HG03432 (cell line): ENCODE measurements at regions not wholly inside any gene's neighbourhood (a gene's known extent, or its start where the extent isn't known, plus 50 kb on each side); places are given as distances from the start of the nearest gene placed in this dataset.

ENCODE experiments used
- ATAC-seq: cut with Tn5 transposase; IDR thresholded peaks from one replicate; pipeline ENCODE4 v1.9.1; 2021; ENCODE audit warnings: mild to moderate bottlenecking, moderate library complexity; ENCODE audit not compliant: unreplicated experiment

- ATAC-seq = no peak
These were observed 80.2 kb downstream of the C6orf118 start for GRCh38 chr6:165229216-165229615.

DNA sequence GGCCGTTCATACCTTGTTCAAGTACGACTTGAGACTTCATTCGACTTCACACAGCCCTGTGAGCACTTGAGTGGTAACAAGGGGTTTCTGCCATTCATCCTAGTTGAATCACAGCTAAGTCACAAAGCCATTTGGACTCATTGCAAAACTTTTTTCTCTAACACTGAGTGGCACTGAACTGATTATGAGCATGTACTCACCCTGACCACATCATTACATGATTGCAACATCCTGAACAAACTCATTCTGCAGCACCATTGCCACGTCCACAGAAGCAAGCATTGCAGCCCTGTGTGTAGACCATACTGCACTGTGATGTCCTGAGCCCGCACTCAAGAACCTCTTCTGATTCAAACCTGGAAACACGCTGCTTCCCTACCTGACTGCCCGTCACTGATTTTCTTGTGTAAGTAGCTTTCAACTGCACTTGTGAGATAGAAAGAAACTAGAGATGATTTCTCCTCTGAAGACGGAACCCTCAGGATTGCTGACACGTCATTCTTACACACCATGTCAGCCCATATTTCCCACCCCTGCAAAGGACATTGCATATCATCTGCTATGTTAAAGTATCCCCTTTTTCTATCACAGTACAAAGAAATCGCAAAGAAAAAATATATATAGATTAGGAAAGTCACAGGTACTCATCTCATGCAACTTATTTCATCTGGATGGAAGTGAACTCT lies 81.6 kb downstream of the C6orf118 start:
- ATAC-seq = no peak

- ATAC-seq = no peak
These were observed 85.7 kb downstream of the C6orf118 start for GRCh38 chr6:165223736-165224135.

DNA sequence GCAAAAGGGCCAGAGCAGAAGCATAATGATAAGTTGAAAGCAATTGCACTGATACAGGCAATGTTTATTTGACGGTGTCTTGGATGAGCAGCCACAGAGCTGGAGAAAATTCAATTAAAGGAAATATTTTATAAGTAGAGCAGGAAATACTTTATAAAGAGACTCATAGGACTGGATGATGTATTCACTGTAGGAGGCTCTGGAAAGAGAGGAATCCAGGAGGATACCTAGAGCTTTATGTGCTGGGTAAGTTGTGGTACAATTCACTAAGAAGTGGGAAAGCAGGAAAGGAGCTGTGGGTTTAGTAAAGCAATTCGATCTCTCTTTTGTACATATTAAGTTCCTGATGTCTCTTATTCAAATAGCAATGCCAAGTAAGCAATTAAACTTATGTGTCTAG lies 86.3 kb downstream of the C6orf118 start:
- ATAC-seq = no peak

DNA sequence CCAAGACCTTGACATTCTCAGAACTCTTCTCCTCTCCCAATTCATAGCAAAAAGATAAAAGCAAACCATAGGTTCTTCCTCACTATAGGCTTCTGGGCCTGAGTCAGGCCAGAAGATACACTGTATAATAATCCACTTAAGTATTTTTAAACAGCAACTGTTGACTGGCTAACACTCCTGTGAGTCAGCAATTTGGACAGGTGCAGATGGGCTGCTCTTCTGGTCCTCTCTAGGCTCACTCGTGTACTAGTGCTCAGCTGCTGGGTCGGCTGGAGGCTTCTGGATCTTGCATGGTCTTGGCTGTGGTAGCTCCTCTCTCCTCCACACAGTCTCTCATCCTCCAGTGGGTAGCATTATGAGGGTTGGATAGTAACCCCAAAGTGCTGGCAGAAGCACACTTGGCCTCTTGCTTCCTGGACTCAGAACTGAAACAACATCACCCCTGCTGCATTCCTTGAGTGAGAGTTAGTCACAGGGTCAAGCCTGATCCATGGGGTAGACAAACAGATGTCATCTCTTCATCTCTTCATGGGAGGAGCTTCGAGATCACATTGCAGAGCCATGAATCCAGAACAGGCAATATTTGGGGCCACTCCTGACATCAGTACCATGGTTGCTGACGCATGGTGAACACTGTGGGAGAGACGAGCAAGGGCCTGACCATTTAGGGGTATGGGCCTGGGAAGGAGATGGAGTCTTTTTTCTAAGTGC lies 86.9 kb downstream of the C6orf118 start:
- ATAC-seq = no peak

DNA sequence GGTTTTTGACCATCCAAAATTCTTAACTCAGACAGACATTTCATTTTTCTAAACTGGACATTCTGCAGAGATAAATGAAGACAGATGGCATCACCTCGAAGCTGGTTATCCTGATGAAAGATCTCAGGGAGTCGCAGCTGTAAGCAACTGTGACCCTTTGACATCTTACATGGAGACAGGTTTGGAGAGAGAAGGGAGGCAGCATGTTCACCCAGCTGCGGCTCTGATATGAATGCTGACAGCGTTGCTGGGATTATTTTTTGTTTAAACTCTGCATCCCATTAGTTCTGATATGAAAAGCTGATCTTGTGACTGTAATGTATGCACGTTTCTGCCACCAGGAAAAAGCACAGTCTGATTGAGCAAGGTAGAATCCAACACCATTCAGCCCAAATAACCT lies 89.4 kb downstream of the C6orf118 start:
- ATAC-seq = no peak

DNA sequence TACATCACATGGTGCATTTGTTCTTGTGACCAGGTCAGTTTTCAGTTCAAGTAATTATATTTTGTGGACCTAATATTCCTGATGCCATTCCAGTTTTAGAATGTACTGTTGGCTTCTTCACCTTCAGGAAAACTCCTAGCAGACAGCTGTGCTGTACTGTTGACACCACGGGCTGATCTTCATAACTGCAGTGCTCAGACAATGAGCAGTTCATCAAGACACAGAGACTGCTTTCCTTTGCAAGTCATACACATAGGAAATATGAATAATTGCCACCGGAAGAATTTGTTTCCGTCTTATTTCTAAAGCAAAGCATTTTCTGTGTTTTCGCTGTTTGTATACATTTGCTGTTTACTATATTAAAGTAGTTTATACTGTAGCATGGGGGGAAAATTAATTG lies 89.8 kb downstream of the C6orf118 start:
- no peak for ATAC-seq

DNA sequence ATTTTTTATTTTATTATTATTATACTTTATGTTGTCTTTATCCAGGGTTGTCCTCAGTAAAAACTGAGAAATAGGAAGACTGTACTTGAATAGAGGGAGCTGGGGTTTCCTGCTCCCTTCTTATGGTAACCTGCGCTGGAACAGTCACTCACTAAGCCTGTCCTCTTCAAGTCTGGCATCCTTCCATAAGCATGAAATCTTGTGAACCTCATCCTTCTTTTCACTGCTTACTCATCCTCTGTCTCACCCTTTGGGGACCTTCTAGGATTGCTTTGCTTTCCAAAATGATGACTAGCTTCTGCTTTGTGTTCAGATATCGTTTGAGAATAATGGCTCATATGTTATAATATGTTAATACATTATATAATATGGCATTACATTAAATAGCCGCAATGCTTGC lies 90.6 kb downstream of the C6orf118 start:
- no peak for ATAC-seq

DNA sequence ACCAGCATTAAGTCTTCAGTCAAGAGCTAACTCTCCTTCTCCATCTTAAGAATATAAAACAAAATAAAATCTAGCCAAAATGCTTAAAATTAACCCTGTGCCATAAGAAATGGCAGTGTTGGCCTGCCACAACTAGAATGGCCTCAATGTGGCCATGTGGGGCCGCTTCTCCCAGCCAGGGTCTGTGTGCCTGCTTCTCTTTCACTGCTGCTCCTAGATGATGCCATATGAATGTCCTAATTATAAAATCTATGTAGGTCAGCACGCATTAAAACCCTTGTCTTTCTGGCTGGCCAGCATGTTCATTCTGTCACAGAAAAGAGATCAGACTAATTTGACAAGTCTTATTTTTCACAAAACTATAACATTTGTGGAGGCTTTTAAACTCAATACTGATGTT lies 102.6 kb downstream of the C6orf118 start:
- no peak for ATAC-seq

- ATAC-seq = no peak
These were observed 103.8 kb downstream of the C6orf118 start for GRCh38 chr6:165205632-165206031.

DNA sequence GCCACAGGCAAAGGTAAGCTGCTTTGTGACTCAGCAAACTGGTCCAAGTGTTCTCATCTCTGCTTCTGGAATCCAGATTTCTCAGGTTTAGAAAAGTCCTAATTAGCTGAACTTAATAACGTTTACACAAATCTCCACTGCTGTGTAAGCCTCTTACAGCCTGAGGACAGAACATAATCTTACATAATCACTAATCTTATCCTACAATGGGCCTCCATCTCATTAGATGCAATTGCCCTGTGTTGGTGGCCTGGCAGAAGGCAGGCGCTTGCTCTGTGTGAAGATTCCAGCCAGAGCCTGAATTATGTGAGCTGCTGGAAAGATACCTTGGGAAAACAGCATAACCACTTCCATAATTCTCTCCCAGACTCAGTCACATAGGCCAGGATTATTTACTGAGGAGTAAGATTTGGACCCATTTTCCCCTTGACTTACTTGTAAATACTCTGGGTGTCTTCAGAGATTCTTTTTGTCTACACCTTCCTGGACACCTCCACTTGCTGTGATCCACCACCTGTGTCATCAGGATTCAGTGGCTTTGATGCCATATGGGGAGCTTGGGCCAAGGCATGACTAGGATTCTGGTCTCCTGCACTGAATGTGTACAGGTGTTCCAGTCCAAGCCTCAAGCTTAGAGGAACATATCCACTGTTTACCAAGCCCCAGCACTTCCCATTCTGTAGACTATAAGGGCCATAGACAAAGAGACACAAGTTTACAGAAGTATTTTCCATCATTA lies 104.4 kb downstream of the C6orf118 start:
- ATAC-seq = no peak

GRCh38 chr6:165200178-165200577 lies 109.2 kb downstream of the C6orf118 start:
- no peak for ATAC-seq

- ATAC-seq = no peak
These were observed 117.9 kb downstream of the C6orf118 start for GRCh38 chr6:165191461-165191860.

- no peak for ATAC-seq
These were observed 122.8 kb downstream of the C6orf118 start for GRCh38 chr6:165186441-165187205.

GRCh38 chr6:165186041-165186440 lies 123.4 kb downstream of the C6orf118 start:
- no peak for ATAC-seq

DNA sequence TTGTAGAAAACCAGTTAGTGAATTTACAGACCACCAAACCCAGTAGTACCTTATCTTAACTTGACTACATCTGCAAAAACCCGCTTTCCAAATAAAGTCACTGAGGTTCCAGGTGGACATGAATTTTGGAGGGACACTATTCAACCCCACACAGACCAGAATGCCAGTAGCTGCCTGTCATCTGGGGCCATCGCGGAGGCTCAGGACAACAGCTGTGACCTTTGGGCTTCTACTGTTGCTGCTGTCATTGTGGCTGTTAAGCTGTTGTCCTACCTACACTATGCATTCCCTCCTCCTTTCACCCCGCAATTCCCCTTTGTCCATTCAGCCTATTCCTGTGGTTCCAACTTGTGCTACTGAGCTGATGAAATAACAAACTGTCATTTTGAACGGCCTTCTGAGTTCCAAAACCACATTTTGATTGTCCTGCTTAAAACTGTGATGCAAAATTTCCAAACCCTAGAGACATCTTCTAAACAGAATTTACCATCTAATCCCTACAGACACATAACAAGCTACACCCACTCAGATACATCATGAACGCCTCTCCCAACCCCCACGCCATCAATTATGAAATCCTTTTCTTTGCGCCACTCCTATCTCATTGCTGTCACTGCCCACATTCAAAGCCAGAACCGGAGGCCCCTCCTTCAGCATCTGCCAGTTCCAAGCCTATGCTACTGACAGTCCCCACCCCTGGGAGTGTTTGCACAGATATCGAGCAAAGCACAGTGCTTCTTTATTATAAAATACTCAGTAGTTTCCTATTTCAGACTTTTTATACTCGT lies 125.0 kb downstream of the C6orf118 start:
- no peak for ATAC-seq

GRCh38 chr6:165183496-165184140 lies 125.8 kb downstream of the C6orf118 start:
- ATAC-seq = no peak

- no peak for ATAC-seq
These were observed 126.3 kb downstream of the C6orf118 start for GRCh38 chr6:165183071-165183470.

DNA sequence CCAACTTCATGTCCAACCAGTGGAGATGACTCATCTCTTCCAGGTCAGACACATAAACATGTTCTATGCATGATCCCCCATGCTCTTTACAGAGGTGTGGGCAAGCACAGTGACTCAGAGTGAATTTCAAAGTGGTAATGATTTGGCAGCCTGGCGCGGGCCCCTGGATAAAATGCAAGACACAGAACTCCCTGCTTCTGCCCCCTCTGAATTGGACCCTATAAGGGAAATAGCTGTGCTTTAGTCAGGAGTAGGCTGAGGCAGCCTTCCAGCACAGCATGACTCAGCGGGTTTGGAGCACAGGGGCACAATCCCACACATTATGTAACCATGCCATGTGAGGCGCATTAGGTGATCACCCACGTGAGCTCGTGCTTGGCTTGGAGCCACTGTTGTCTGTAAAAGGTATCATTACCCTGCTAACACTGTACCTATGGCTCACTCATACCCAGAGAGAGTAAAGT lies 127.4 kb downstream of the C6orf118 start:
- ATAC-seq = no peak

DNA sequence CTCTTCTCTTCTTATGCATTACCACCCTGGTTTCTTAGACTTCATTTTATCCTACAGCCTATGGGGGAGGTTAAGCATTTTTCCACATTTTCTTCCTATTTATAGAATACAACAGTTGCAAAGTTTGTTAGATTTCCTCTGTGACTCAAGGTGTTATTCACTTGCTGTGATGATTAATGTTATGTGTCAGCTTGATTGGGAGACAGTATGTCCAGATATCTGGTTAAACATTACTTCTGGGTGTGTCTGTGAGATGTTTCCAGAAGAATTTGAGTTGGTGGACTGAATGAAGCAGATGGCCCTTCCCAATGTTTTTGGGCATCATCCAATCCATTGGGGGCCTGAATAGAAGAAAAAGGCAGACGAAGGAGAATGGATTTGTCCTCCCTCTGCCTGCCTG lies 131.3 kb downstream of the C6orf118 start:
- ATAC-seq = no peak
